Karpas-422 (cell line): ENCODE measurements at regions not wholly inside any gene's neighbourhood (a gene's known extent, or its start where the extent isn't known, plus 50 kb on each side); places are given as distances from the start of the nearest gene placed in this dataset.

ENCODE experiments used
- DNase-seq: peaks from one replicate; pipeline ENCODE4 v3.0.0-alpha.2; 2015
- H2AFZ ChIP-seq: fragments of 200-600 bp; sonication (generic); 2 replicates; pipeline ENCODE4 v1.6.1; 2014; ENCODE audit warnings: antibody characterized with exemption, low read length, mixed read lengths
- H3K27ac ChIP-seq: fragments of 200-600 bp; sonication (generic); 2 replicates; pipeline ENCODE4 v1.5.1; 2014; ENCODE audit warnings: mild to moderate bottlenecking, low read length, moderate library complexity
- H3K27me3 ChIP-seq: fragments of 200-600 bp; sonication (generic); 2 replicates; pipeline ENCODE4 v1.6.1; 2014; ENCODE audit warnings: low read length, mixed read lengths
- H3K36me3 ChIP-seq: fragments of 200-600 bp; sonication (generic); 2 replicates; pipeline ENCODE4 v1.6.1; 2014; ENCODE audit warnings: low read length, mixed read lengths; ENCODE audit not compliant: insufficient read depth
- H3K4me1 ChIP-seq: fragments of 200-600 bp; sonication (generic); 2 replicates; pipeline ENCODE4 v1.6.1; 2014; ENCODE audit warnings: mild to moderate bottlenecking, low read length, mixed read lengths
- H3K4me2 ChIP-seq: fragments of 200-600 bp; sonication (generic); 2 replicates; pipeline ENCODE4 v1.6.1; 2014; ENCODE audit warnings: low read length, low read depth, mild to moderate bottlenecking; ENCODE audit not compliant: poor library complexity, severe bottlenecking
- H3K4me3 ChIP-seq: fragments of 200-600 bp; sonication (generic); 2 replicates; pipeline ENCODE4 v1.5.1; 2014; ENCODE audit warnings: mild to moderate bottlenecking, antibody characterized with exemption, low read length, mixed read lengths
- H3K79me2 ChIP-seq: fragments of 200-600 bp; sonication (generic); 2 replicates; pipeline ENCODE4 v1.6.1; 2014; ENCODE audit warnings: mild to moderate bottlenecking, low read length, mixed read lengths
- H3K9ac ChIP-seq: fragments of 200-600 bp; sonication (generic); 2 replicates; pipeline ENCODE4 v1.6.0; 2014; ENCODE audit warnings: low read length
- H3K9me2 ChIP-seq: fragments of 200-600 bp; sonication (generic), shearing (Covaris generic); replicated peaks from 2 replicates; pipeline ENCODE4 v1.6.0; 2014; ENCODE audit warnings: mild to moderate bottlenecking, low read length, moderate library complexity; ENCODE audit not compliant: insufficient read depth
- H3K9me3 ChIP-seq: fragments of 300-700, 200-600 bp; sonication (generic); 2 replicates; pipeline ENCODE4 v1.6.1; 2014; ENCODE audit warnings: low read length, mixed read lengths
- H4K20me1 ChIP-seq: fragments of 200-600 bp; sonication (generic); 2 replicates; pipeline ENCODE4 v1.6.1; 2014; ENCODE audit warnings: mild to moderate bottlenecking, antibody characterized with exemption, low read length, low read depth; ENCODE audit not compliant: insufficient read depth

DNA sequence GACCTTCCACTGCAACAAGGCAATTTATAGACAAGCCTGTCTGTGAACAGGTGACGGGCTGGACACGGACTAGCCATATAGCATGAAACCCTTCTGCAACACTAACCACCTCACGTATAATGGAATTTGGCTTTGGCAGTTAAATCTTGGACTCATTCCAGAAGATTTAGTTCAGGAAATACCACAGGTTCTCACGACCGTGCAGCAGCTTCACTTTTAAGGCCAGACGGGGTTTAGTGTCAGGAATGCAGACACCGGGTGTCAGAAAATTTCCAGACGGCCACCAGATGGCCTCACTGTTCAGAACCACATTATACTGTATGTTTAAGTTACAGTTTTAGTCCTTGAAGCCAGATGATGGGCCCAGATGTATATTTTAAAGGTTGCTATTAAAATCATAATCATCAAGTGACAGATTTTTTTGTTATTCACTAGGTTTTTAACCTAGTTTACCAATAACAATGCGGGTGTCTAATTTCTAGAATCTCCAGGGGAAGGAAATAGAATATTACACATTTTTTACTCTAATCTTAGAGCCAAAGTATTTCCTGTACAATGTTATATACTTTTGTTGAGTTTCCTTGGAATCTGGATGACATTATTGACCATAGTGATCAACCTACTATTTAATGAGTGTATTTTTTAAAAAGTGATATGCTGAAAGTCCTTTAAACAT is 90.5 kb upstream of the TMPO start:
- Histone ChIP-seq H2AFZ (no peak overlapping the region), H3K4me2 (no peak overlapping the region), H4K20me1 (no peaks in the 10 kb centered on the region), H3K4me3 (no peak overlapping the region), H3K36me3 (no peaks in the 10 kb centered on the region), H3K9me3 (no peaks in the 10 kb centered on the region), H3K27ac (no peak overlapping the region), H3K4me1 (no peaks in the 10 kb centered on the region), H3K9me2 (no peaks in the 10 kb centered on the region), H3K9ac (no peak overlapping the region), H3K27me3 (no peaks in the 10 kb centered on the region), H3K79me2 (no peaks in the 10 kb centered on the region)
- peak; percentile 78 for DNase-seq

DNA sequence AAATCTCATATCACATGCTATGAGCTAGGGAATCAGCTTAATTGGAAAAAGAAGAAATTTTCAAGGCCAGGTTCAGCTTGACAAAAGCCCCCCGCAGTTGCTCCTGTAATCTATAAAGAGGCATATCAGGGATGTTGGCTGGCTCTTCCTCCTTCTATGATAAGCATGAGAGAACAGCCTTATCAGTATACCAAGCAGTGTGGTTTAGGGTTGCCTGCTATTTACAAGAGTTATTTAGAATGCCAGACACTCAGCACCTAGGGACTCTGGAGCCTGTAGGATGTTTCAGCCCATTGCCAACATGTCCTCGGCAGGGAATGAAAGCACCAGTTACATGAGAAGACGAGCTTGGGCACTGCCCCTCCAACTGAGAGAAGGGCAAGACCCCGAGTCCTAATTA is 89.5 kb upstream of the TMPO start:
- Histone ChIP-seq H3K9me3 (no peaks in the 10 kb centered on the region), H2AFZ (no peak overlapping the region)

DNA sequence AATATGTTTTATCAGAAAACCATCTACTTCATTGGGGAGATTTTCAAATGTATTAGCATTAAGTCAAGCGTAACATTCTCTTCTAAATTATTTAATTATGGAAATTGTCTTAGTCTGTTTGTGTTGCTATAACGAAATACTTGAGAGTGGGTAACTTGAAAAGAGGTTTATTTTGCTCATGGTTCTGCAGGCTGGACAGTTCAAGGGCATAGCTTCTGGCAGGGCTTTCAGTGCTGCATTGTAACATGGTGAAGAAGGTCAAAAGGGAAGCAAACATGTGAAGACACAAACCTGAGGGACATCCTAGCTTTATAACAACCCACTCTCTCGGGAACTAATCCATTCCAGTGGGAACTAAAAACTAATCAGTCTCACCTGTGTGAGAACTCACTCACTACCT is 84.3 kb upstream of the TMPO start:
- Histone ChIP-seq H3K9me3 (no peaks in the 10 kb centered on the region), H4K20me1 (no peaks in the 10 kb centered on the region), H3K79me2 (no peaks in the 10 kb centered on the region), H3K9ac (no peak overlapping the region), H3K36me3 (no peaks in the 10 kb centered on the region), H3K4me2 (no peak overlapping the region), H3K4me1 (no peaks in the 10 kb centered on the region), H2AFZ (no peak overlapping the region), H3K27ac (no peak overlapping the region), H3K27me3 (0 out of 2 replicates have a peak, but pooled peaks cover 3% of the 10 kb centered on the region), H3K9me2 (no peaks in the 10 kb centered on the region), H3K4me3 (no peak overlapping the region)
- DNase-seq, result no peak

More for the DNA sequence above, 89.5 kb upstream of the TMPO start:
- H3K4me3 ChIP-seq, result no peak overlapping the region
- H3K4me1 ChIP-seq, result no peaks in the 10 kb centered on the region
- H3K27me3 ChIP-seq, result no peaks in the 10 kb centered on the region
- no peak overlapping the region for H3K4me2 ChIP-seq
- H3K79me2 ChIP-seq, result no peaks in the 10 kb centered on the region
- no peaks in the 10 kb centered on the region for H3K36me3 ChIP-seq
- no peaks in the 10 kb centered on the region for H4K20me1 ChIP-seq
- no peak overlapping the region for H3K27ac ChIP-seq
- H3K9ac ChIP-seq, result no peak overlapping the region
- no peak for DNase-seq
- H3K9me2 ChIP-seq, result no peaks in the 10 kb centered on the region

DNA sequence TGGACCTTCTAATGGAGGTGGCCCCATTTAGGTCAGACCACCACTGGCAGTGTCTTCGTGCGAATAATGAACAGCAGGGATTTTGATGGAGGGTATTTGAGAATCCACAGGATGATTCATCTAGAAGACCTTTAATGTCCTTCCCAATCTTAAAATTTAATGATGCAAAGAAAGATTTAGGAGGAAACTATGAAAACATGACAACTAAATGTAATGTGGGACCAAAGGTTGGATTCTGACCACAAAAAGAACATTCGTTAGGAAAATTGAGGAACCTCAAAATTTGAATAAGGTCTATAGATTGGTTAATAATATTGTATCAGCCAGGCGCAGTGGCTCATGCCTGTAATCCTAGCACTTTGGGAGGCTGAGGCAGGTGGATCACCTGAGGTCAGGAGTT is 78.2 kb upstream of the TMPO start:
- H2AFZ ChIP-seq, result no peak overlapping the region
- no peaks in the 10 kb centered on the region for H4K20me1 ChIP-seq
- no peaks in the 10 kb centered on the region for H3K9me2 ChIP-seq
- H3K9ac ChIP-seq, result no peak overlapping the region
- H3K27ac ChIP-seq, result no peak overlapping the region
- H3K4me3 ChIP-seq, result no peak overlapping the region
- no peaks in the 10 kb centered on the region for H3K79me2 ChIP-seq
- 0 out of 2 replicates have a peak, but pooled peaks cover 3% of the 10 kb centered on the region for H3K27me3 ChIP-seq
- H3K4me1 ChIP-seq, result no peaks in the 10 kb centered on the region
- no peaks in the 10 kb centered on the region for H3K9me3 ChIP-seq
- DNase-seq, result no peak
- no peaks in the 10 kb centered on the region for H3K36me3 ChIP-seq
- no peak overlapping the region for H3K4me2 ChIP-seq

DNA sequence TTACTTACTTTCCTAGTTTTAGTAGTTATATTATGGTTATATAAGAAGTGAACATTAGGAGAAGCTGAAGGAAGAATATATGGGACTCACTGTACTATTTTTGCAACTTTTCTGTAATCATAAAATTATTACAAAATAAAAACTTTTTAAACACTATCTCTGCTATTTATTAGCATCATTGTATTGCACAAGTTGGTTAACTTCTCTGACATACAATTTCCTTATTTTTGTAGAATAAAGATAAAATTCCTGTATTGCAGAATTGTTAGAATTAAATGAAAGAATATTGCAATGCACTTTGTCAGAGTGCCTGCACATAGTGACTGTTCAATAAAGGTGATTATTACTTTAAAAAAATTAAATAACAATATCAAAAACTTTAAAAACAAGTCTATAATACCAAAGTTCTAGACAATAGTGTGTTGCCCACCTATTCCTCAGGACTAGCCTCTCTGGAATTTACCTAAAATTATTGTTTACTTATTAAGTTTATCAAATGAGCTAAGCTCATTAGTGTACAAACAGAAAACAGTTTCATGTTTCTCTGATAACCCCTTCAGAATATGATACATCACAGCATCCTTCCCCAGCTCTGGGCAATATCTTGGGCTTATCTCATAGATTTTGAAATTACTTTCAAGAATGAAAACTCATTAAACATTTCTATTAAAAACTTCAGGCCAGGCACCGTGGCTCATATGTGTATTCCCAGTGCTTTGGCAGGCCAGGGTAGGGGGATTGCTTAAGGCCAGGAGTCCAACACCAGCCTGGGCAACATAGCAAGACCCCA is 77.4 kb upstream of the TMPO start:
- Histone ChIP-seq H3K27ac (no peak overlapping the region), H3K4me2 (no peak overlapping the region), H3K4me1 (no peaks in the 10 kb centered on the region), H3K79me2 (no peaks in the 10 kb centered on the region), H3K9me2 (no peaks in the 10 kb centered on the region), H3K9me3 (no peaks in the 10 kb centered on the region), H3K36me3 (no peaks in the 10 kb centered on the region), H2AFZ (no peak overlapping the region), H3K9ac (no peak overlapping the region), H4K20me1 (no peaks in the 10 kb centered on the region), H3K4me3 (no peak overlapping the region), H3K27me3 (0 out of 2 replicates have a peak, but pooled peaks cover 3% of the 10 kb centered on the region)
- DNase-seq, result no peak

DNA sequence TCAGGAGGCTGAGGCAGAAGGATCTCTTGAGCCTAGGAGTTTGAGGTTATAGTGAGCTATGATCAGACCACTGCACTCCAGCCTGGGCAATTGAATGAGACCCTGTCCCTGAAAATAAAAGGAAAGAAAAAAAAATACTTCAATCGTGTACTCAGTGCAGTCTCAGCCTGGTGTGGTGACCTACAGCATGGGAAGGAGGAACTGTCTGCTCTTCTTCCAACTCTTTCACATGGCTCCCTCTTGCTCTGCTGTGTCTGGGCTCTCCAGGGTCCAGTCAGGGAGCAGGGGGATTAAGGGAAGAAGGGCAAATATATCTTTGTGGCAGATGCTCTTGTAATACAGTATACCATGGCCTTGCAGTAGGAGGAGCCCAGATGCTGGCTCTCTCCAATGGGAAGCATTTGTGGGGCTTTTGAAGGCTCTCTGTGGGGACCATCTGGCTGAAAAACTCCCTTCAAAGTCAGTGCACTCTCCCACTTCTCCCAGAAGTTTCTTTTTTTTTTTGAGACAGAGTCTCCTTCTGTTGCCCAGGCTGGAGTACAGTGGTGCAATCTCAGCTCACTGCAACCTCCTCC is 76.6 kb upstream of the TMPO start:
- H3K4me2 ChIP-seq, result no peak overlapping the region
- no peak for DNase-seq
- H3K4me3 ChIP-seq, result no peak overlapping the region
- H3K36me3 ChIP-seq, result no peaks in the 10 kb centered on the region
- no peaks in the 10 kb centered on the region for H4K20me1 ChIP-seq
- H2AFZ ChIP-seq, result no peak overlapping the region
- H3K9ac ChIP-seq, result no peak overlapping the region
- H3K79me2 ChIP-seq, result no peaks in the 10 kb centered on the region
- no peaks in the 10 kb centered on the region for H3K4me1 ChIP-seq
- H3K27ac ChIP-seq, result no peak overlapping the region
- no peaks in the 10 kb centered on the region for H3K9me2 ChIP-seq
- H3K9me3 ChIP-seq, result no peaks in the 10 kb centered on the region
- H3K27me3 ChIP-seq, result 0 out of 2 replicates have a peak, but pooled peaks cover 3% of the 10 kb centered on the region

DNA sequence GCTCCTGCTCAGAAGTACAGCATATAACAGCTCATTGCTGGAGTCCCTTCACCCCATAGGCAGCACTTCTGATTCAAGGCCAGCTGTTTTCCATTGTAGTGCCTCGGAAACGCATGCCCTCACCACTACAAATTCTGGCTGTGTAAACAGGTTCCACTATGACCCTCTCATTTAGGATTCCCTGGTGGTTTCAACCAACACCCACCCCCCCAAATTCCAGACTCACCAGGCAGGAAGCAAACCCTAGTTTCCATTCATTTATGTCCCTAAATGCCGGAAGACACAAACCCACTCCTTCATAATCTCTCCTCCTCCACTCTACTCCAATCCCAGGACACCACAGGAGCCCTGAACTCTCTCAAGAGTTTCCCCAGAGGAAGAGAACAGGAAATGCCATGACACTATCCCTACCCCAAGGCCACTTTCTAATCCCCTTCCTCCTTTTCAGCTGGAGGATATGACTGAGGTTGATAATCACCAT is 75.9 kb upstream of the TMPO start:
- H3K27ac ChIP-seq, result no peak overlapping the region
- DNase-seq, result no peak
- H3K79me2 ChIP-seq, result no peaks in the 10 kb centered on the region
- H4K20me1 ChIP-seq, result no peaks in the 10 kb centered on the region
- 0 out of 2 replicates have a peak, but pooled peaks cover 3% of the 10 kb centered on the region for H3K27me3 ChIP-seq
- H3K9ac ChIP-seq, result no peak overlapping the region
- H3K4me2 ChIP-seq, result no peak overlapping the region
- no peaks in the 10 kb centered on the region for H3K36me3 ChIP-seq
- H3K4me3 ChIP-seq, result no peak overlapping the region
- H3K9me3 ChIP-seq, result no peaks in the 10 kb centered on the region
- no peak overlapping the region for H2AFZ ChIP-seq
- H3K9me2 ChIP-seq, result no peaks in the 10 kb centered on the region
- H3K4me1 ChIP-seq, result no peaks in the 10 kb centered on the region

DNA sequence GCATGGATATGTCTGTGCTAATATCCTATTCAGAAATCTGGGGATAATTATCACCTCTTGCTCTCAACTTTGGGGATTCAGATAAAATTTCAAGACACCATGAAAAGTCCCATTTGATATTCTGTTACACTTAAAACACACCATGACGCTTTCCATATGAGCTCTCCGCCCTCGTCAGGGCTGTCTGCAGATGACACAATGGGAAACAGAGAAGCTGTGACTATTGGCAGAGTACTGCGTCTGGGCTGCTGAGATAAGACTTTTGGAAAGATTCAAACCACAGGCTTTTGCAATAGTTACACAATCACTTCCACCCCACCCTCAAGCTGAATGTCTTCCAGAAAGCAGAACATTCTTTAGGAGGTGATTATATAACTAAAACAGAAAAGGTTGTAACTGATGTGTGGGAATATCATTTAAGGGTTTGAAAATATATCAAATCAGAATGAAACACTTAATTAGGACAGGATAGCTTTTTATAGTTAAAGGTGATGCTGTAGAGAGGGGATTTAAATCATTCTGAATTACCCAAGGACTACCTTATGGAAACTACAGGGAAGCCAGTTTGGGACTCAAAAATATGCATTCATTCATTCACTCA is 75.3 kb upstream of the TMPO start:
- no peaks in the 10 kb centered on the region for H3K79me2 ChIP-seq
- no peak overlapping the region for H2AFZ ChIP-seq
- no peak overlapping the region for H3K9ac ChIP-seq
- no peak overlapping the region for H3K4me3 ChIP-seq
- H3K27me3 ChIP-seq, result 0 out of 2 replicates have a peak, but pooled peaks cover 3% of the 10 kb centered on the region
- H3K9me3 ChIP-seq, result no peaks in the 10 kb centered on the region
- H4K20me1 ChIP-seq, result no peaks in the 10 kb centered on the region
- no peaks in the 10 kb centered on the region for H3K9me2 ChIP-seq
- no peaks in the 10 kb centered on the region for H3K36me3 ChIP-seq
- no peaks in the 10 kb centered on the region for H3K4me1 ChIP-seq
- DNase-seq, result no peak
- no peak overlapping the region for H3K4me2 ChIP-seq
- no peak overlapping the region for H3K27ac ChIP-seq
